Sigmoid colon (tissue), 6 donors: ENCODE measurements at regions not wholly inside any gene's neighbourhood (a gene's known extent, or its start where the extent isn't known, plus 50 kb on each side); places are given as distances from the start of the nearest gene placed in this dataset.

Experiments
- DNase-seq: peaks from one replicate; pipeline ENCODE4 v3.0.0-alpha.2; 2019
- H3K27ac ChIP-seq, 4 donors: fragments of 200-600 bp; sonication (generic); one replicate each; pipeline ENCODE4 v1.5.1; 2016 to 2019; ENCODE audit warnings: mild to moderate bottlenecking in 1 of 4
- H3K27me3 ChIP-seq, 3 donors: fragments of 200-600 bp; sonication (generic); one replicate each; pipeline ENCODE4 v1.5.1; 2019; ENCODE audit warnings: mild to moderate bottlenecking in 1 of 3
- H3K36me3 ChIP-seq, 4 donors: fragments of 200-600 bp; sonication (generic); one replicate each; pipeline ENCODE4 v1.5.1; 2016 to 2019
- H3K4me1 ChIP-seq, 4 donors: fragments of 200-600 bp; sonication (generic); one replicate each; pipeline ENCODE4 v1.5.1; 2017 to 2019
- H3K4me3 ChIP-seq, 4 donors: fragments of 200-600 bp; sonication (generic); one replicate each; pipeline ENCODE4 v1.5.1; 2017 to 2019; ENCODE audit warnings: mild to moderate bottlenecking in 2 of 4, moderate library complexity in 1 of 4
- H3K9me3 ChIP-seq, 4 donors: fragments of 200-600 bp in 3 of 4; sonication (generic) in 3 of 4; one replicate each; pipeline versions ENCODE4 v1.5.1 to v1.6.1; 2013 to 2019
- EP300 ChIP-seq, 4 donors: sonication (generic); formaldehyde crosslinking; IDR thresholded peaks; one replicate each; pipeline ENCODE4 v1.6.1; 2017; ENCODE audit warnings: antibody characterized with exemption in 4 of 4
- POLR2A ChIP-seq, 2 donors: fragments of 450-650 bp; IDR thresholded peaks; one replicate each; pipeline ENCODE4 v1.6.1; 2016; ENCODE audit warnings: antibody characterized with exemption in 2 of 2, mild to moderate bottlenecking in 2 of 2, moderate library complexity in 2 of 2
- POLR2AphosphoS5 ChIP-seq, 4 donors: sonication (generic); formaldehyde crosslinking; IDR thresholded peaks; one replicate each; pipeline ENCODE4 v1.6.1; 2017; ENCODE audit warnings: antibody characterized with exemption in 4 of 4
- WGBS, 2 donors: extraction: QIAGEN DNeasy Blood & Tissue Kit; methylation state at CpG; one replicate each; pipeline ENCODE4 v1.1.7; 2013; 5-methylcytosine and 5-hydroxymethylcytosine counted together
- intact Hi-C: fragments of 100-400 bp; cut with DNase I; formaldehyde crosslinking; loops from one replicate; pipeline ENCODE4 v1.15.1; 2023
- TF ChIP-seq, protein P1 (sequence below), 4 experiments: fragments of 450-650 bp in 3 of 4; fragments of 200-600 bp in 1 of 4; IDR thresholded peaks; one replicate each; pipeline ENCODE4 v1.5.1; 2016 to 2019; ENCODE audit warnings: antibody characterized with exemption in 4 of 4, mild to moderate bottlenecking in 3 of 4, moderate library complexity in 2 of 4
- donor health status: healthy with polysubstance abuse.
- donor health status: healthy.

DNA sequence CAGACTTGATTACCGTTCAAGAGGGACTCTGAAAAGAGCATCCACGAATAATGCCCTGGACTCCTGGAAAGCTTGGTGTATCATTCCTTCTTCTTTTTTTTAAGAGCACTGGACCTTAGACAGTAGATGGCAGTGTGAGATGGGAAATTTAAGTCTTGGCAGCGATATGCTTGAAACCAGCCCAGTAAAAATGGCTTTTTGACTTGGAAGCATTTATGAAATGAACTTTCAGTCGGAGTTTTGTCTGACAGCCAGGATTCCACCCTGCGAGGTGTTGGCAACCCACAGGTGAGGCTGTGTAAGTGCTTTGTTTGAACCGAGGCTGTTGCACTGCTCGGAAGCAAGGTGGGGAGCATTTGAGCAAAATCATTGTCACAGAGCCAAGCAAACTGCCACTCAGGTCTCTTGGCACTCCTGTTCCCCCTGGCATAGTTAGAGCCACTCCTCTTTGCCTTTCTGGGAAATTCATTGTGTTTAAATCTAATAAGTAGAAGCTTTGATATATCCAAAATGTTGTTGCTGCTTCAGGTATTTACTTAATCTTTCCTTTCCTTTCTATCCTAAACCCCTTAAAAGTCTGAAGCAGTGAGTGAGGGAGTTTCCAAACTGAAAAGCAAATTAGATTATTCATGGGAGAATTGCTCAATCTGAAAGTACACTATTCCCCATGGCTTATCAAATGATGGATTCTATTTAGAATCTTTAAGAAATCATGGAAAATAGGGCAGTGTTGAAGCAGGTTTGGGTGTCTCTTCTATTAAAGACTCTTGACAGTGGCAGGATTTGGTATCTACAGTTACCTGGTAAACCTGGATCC is 272.8 kb upstream of the SLC35B3 start:
- no peak overlapping the region for H3K27ac ChIP-seq
- intact Hi-C loops = no loop called here
- no peaks in the 10 kb centered on the region for H3K36me3 ChIP-seq
- DNase-seq = no peak
- H3K4me1 ChIP-seq = peaks cover 0 to 7% (median 5%) of the 10 kb centered on the region in 4 donors
- peak overlapping the region; percentile 11 to 38 (median 31) for H3K4me3 ChIP-seq
- 6 to 22% methylated on average over 7 of the region's 7 CpGs for WGBS, 2 donors
- no peaks in the 10 kb centered on the region for H3K27me3 ChIP-seq
- TF ChIP-seq POLR2A (IDR thresholded peaks at IDR 0.05) (no peak), POLR2AphosphoS5 (IDR thresholded peaks at IDR 0.05) (no peak), EP300 (IDR thresholded peaks at IDR 0.05) (no peak)
- TF ChIP-seq, protein P1, sequence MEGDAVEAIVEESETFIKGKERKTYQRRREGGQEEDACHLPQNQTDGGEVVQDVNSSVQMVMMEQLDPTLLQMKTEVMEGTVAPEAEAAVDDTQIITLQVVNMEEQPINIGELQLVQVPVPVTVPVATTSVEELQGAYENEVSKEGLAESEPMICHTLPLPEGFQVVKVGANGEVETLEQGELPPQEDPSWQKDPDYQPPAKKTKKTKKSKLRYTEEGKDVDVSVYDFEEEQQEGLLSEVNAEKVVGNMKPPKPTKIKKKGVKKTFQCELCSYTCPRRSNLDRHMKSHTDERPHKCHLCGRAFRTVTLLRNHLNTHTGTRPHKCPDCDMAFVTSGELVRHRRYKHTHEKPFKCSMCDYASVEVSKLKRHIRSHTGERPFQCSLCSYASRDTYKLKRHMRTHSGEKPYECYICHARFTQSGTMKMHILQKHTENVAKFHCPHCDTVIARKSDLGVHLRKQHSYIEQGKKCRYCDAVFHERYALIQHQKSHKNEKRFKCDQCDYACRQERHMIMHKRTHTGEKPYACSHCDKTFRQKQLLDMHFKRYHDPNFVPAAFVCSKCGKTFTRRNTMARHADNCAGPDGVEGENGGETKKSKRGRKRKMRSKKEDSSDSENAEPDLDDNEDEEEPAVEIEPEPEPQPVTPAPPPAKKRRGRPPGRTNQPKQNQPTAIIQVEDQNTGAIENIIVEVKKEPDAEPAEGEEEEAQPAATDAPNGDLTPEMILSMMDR (IDR thresholded peaks at IDR 0.05) = peak in 2 of 4 experiments; percentile 39 to 41
- H3K9me3 ChIP-seq = no peaks in the 10 kb centered on the region

DNA sequence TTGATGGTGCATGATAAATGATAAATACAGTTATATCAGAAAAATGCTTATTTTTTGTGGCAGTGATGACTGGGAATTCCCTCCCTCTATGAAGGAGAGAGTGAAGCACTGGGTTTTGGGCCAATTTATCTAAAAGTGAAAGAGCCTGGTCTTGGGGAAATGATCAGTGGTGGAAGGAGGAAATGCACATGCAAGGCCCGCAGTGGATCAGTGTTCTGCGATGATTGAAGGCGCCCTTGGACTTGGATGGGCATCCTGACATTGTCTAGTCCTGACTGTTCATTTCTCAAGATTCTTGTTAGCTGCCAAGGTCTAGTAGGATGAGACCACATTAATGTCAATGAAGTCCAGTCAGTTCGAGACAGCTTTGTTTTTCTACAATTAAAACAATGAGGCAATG is 272.0 kb upstream of the SLC35B3 start:
- H3K4me1 ChIP-seq = peaks cover 0 to 7% (median 5%) of the 10 kb centered on the region in 4 donors
- no peaks in the 10 kb centered on the region for H3K36me3 ChIP-seq
- WGBS, 2 donors = 76 to 77% methylated on average over 4 of the region's 4 CpGs
- no peak for TF ChIP-seq POLR2A (IDR thresholded peaks at IDR 0.05)
- TF ChIP-seq POLR2AphosphoS5 (IDR thresholded peaks at IDR 0.05) = no peak
- no peaks in the 10 kb centered on the region for H3K27me3 ChIP-seq
- no peak overlapping the region for H3K27ac ChIP-seq
- H3K4me3 ChIP-seq = no peak overlapping the region
- intact Hi-C loops = no loop called here
- H3K9me3 ChIP-seq = no peaks in the 10 kb centered on the region
- no peak for DNase-seq

DNA sequence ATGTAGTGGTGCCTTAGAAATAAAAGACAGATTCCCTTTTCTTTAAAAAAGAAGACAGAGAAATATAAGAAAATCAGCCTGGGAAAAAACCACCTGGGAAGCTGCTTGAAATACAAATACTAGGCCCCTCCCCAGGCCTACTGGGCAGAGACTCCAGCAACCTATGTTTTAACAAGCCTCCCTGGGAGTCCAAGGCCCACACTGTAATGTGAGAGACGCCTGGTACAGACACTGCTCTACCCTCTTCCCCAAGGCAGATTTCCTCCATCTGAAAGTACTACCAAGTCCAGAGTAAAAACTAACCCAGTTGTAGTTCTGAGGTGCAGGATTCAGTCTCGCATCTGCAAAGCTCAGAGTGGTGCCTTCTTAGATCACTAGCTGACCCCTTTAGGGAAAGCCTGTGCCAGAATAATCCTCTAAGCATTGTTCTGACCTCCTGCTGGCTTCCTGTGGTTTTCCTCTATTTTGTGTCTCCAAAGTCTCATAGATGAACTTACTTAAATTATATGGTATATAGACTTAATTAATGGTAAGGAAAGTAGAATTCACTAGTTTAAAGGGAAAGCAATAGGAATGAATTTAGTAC is 270.2 kb upstream of the SLC35B3 start:
- H3K27ac ChIP-seq = no peak overlapping the region
- H3K36me3 ChIP-seq = no peaks in the 10 kb centered on the region
- H3K9me3 ChIP-seq = no peaks in the 10 kb centered on the region
- intact Hi-C loops = no loop called here
- H3K4me3 ChIP-seq = no peak overlapping the region
- H3K4me1 ChIP-seq = peaks cover 0 to 7% (median 5%) of the 10 kb centered on the region in 4 donors
- H3K27me3 ChIP-seq = no peaks in the 10 kb centered on the region
- TF ChIP-seq POLR2A (IDR thresholded peaks at IDR 0.05) (no peak), EP300 (IDR thresholded peaks at IDR 0.05) (no peak), POLR2AphosphoS5 (IDR thresholded peaks at IDR 0.05) (no peak)
- TF ChIP-seq, protein P1 (IDR thresholded peaks at IDR 0.05) = no peak
- no peak for DNase-seq
- 41 to 43% methylated on average over 2 of the region's 2 CpGs for WGBS, 2 donors

DNA sequence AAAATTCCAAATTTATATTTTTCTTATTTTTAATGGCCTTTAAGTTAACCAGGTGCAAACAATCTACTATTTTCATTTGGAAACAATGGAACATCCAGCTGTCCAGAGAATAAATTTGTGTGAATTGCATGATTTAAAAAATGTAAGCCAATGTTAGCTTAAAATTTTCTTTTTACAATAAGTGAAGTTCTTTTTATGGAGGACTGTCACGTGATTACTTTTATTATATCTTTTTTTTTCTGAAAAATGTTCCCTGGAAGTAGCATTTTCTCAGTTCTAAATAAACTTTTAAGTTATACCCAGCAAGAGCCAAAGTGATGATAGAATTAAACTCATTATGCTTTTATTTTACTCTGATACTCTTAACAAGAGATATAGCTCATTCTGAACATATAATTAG is 267.7 kb upstream of the SLC35B3 start:
- Histone ChIP-seq H3K27me3 (no peaks in the 10 kb centered on the region), H3K4me1 (peaks cover 0 to under 1% (median under 1%) of the 10 kb centered on the region in 4 donors), H3K4me3 (no peak overlapping the region), H3K9me3 (no peaks in the 10 kb centered on the region), H3K36me3 (no peaks in the 10 kb centered on the region), H3K27ac (no peak overlapping the region)
- TF ChIP-seq EP300 (IDR thresholded peaks at IDR 0.05) (no peak), POLR2AphosphoS5 (IDR thresholded peaks at IDR 0.05) (no peak), POLR2A (IDR thresholded peaks at IDR 0.05) (no peak)
- TF ChIP-seq, protein P1 (IDR thresholded peaks at IDR 0.05) = no peak
- intact Hi-C loops = no loop called here
- no peak for DNase-seq
- WGBS, 2 donors = 80 to 82% methylated on average over 1 of the region's 1 CpG

DNA sequence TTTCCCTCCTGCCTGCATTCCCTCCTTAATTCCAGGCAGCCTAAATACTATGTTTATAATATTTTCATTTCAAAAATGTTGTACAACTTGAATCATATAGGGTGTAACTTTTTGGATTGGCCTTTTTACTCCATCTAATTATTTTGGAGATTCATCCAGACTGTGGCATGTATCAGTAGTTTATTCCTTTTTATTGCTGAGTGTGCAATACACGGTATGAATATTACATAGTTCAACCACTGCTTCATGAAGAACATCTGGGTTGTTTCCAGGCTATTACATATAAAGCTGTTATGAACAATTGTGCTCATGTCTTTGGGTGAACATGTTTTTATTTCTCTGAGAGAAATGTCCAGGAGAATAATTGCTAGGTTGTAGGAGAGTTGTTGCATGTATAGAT is 253.5 kb upstream of the SLC35B3 start:
- 53 to 75% methylated on average over 1 of the region's 1 CpG for WGBS, 2 donors
- TF ChIP-seq POLR2AphosphoS5 (IDR thresholded peaks at IDR 0.05) (no peak), POLR2A (IDR thresholded peaks at IDR 0.05) (no peak), EP300 (IDR thresholded peaks at IDR 0.05) (no peak)
- TF ChIP-seq, protein P1 (IDR thresholded peaks at IDR 0.05) = no peak
- H3K4me1 ChIP-seq = no peaks in the 10 kb centered on the region
- H3K36me3 ChIP-seq = no peaks in the 10 kb centered on the region
- H3K9me3 ChIP-seq = peaks cover 0 to 5% (median 0%) of the 10 kb centered on the region in 4 donors
- DNase-seq = no peak
- intact Hi-C loops = no loop called here
- H3K4me3 ChIP-seq = no peak overlapping the region
- H3K27ac ChIP-seq = no peak overlapping the region
- no peaks in the 10 kb centered on the region for H3K27me3 ChIP-seq
